HG03442 (cell line): ENCODE measurements at regions not wholly inside any gene's neighbourhood (a gene's known extent, or its start where the extent isn't known, plus 50 kb on each side); places are given as distances from the start of the nearest gene placed in this dataset.
A peak's percentile ranks its signal among the peaks of the same experiment; 100 is the strongest.

Experiments
- ATAC-seq: cut with Tn5 transposase; IDR thresholded peaks from one replicate; pipeline ENCODE4 v1.9.1; 2021; ENCODE audit warnings: mild to moderate bottlenecking, moderate library complexity; ENCODE audit not compliant: unreplicated experiment

DNA sequence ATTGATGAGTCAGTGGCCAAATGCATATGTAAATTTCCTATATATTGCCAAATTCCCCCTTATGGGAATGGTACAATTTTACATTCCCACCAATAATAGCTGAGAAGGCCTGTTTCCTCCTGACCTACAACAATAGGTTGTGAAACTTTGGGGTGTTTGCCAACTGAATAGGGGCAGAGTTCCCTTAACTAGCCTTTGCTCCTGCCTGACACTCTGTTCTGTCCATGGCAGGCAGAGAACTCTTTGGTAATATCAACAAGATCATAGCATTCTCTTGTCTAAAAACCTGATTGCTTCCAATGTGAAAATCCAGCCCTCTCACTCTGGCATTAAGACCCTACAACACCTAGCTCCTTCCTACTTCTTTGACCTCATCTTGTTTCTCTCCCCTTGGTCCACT lies 149.7 kb downstream of the HAPSTR1 start:
- ATAC-seq, result no peak

DNA sequence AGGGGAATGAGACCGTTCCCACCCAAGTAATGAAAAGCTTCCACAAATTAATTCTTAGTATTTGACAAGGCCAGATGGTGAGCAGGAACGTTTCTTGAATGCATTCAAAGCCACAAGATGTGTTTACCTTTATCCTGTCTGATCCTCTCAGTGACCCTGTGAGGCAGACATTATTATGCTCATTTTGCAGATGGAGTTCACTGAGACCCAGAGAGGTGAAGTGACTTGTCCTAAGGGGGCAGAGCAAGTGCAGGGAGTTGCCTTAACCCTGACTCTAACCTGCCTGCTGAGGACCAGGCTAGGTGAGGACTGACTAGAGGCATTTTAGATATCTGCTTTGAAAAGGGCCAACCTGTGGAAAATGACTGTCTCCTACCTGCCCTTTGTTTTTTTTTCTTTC lies 156.7 kb downstream of the HAPSTR1 start:
- no peak for ATAC-seq

DNA sequence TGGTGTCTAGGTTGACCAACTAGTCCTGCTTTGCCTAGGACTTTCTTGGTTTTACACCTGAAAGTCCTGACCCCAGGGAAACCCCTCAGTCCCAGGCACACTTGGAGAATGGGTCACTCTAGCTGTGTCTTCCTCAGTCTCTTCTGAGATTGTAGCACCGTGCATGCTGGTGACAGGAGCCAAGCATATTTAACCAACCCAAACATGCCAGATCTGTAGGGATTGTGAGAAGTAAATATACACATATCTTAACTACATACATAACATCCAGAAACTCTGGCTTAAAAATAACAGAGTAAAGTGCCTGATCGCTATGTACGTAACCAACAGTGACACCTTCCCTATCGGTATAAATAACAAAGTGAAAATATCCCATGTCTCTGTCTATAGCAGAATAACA lies 158.1 kb downstream of the HAPSTR1 start:
- no peak for ATAC-seq

DNA sequence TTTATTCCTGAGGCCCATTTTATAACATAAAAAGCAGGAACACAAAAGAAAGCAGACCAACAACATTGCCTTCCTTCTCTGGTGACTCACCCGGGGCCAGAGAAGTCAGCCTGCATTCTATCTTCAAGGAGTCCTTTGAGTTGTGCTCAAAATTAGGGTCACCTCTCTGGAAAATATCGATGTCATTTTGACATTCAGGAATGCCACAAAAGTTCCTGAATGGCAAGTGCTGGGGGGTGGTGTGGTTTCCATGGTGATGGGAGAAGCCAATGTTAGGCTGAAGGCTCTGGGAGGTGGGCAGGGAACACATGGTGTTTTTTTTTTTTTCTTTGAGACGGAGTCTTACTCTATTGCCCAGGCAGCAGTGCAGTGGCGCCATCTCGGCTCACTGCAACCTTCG lies 159.6 kb downstream of the HAPSTR1 start:
- no peak for ATAC-seq

DNA sequence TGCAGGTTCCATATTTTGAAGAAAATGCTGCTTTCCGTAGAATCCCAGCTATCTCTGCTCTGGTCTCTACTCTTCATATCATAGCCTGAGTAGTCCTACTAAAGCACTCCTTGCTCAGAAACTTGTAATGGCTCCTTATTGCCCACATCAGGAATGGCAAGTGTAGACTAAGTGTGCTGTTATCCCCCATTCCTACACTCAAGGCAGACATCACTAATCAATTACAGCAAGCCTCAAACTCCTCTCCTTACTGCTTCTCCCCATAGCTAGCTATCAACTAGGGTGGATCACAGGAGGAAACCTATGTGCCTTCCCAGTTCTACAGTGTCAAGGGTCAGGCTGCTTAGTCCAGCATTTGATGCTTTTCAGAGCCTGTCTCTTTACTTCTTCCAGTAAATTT lies 163.4 kb downstream of the HAPSTR1 start:
- ATAC-seq, result no peak

DNA sequence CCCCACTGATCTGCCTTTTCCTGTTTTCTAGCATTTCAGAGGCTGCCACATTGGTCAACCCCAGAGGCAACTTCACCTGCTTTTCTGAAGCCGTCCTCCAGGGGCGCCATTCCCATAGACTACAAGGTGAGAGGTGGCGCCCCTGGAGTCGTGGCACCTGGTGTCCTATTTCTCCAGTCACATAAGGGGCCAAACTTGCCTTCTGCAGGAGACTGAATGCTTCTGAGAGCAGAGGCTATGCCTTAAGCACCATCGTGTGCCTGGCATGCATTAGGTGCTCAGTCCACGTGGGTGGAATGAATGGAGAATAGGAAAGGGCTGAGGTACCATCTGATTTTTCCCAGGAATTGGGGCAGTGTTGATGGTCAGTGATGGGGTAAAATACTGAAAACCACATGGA lies 164.8 kb downstream of the HAPSTR1 start:
- peak; percentile 49 for ATAC-seq

DNA sequence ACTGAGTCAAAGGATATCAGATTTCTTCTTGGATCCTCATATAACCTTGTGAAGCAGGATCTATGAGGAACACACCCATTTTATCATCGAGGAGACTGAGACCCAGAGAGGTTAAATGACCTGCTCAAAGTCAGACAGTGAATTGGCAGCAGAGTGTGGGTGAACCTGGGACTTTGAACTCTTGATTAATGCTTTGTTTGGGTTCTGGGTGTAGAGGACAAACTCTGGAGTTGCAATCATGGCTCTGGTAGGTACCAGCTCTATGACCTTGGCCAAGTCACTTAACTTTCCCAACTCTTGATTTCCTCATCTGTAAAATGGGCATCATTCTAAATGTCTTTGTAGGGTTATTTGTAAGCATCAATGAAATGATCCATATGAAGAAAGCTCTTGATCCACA lies 166.4 kb downstream of the HAPSTR1 start:
- no peak for ATAC-seq

DNA sequence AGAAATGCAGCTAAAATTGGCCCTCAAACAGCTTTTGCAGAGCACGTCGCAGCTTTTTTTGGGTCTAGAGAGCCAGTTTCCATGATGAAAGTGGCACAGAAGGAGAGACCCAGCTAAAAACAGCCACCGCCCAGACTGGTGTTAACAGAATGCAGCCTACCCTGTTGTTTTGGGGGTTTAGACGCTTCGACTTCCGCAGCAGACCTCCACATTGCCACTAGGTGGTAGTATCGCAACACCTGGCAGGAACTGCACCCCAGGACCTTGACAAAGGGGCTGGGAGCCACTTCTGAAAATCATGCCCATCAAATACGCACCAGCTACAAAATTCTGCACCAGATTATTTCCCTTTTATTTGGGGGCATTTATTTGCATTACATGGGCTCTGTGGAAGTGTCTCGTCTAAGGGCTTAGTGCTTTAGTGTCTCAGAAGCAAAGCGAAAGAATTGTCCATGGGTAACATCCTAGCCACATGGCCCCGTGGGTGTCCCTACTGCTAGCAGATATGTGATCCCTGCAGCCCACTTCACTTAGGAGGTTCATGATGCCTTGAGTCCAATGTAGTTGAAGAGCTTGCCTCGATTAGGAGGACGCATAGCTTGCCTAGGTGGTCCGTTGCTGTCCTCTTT lies 167.1 kb downstream of the HAPSTR1 start:
- ATAC-seq, result peak; percentile 60

DNA sequence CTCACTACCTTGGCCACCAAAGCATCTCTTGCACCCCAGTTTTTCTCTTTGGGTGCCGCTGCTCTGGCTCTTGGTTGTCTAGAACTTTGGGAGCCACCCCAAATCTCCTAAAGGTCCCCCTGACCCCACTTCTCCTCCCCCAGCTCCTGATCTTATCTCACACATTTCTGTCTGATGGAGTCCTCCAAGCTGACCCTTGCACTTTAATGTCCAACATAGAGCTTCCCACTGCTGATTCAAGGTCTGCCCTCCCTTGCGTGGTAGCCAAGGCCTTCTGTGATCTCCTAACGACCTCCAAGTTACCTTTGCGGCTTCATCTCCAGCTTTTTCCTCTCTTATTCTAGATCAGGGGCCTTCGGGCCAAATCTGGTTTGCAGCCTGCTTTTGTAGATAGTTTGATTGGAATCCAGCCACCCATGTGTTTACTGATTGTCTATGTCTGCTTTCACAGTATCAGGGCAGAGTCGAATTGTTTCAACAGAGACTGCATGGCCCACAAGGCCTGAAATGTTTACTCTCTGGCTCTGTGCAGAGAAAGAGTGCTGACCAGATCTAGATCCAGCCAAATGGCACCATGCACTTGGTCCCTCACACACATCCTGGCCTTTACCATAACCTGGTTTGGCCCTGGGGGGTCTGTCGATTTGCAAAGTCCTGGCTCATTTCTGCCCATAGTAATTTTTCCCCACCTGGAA lies 168.6 kb downstream of the HAPSTR1 start:
- no peak for ATAC-seq

DNA sequence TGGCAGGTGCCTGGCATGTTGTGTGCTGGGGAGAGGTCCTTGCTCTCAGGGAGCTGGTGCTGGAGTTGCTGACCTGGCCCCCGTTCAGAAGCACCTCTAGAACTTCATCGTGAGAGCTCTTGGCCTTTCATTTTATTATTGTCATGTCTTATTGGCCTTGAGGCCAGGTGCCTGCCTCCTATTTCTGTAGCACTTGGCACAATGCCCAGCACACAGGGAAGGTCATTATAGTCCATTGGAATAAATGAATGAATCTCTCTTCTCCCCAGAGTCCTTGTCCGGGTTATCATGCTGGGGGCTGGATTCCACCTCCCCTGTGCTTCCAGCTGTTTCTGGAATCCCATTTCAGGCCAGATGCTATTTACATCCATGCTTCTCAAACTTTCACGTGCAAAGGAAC lies 169.2 kb downstream of the HAPSTR1 start:
- no peak for ATAC-seq

DNA sequence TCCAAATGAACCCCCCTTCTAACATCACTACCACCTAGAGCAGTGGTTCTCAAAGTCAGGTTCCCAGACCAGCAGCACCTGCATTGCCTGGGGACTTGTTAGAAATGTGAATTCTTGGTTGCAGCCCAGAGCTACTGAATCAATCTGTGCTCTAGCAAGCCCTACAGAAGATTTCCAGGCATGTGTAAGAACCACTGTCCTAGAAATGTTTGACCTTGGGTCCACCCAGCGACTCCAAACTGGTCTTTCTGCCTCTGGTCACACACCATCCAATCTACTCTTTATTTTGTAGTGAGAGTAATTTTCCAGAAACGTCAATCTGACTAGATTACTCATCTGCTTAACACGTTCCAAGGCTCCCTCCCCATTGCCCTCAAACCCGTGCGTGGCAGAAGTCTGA lies 169.9 kb downstream of the HAPSTR1 start:
- ATAC-seq, result no peak

DNA sequence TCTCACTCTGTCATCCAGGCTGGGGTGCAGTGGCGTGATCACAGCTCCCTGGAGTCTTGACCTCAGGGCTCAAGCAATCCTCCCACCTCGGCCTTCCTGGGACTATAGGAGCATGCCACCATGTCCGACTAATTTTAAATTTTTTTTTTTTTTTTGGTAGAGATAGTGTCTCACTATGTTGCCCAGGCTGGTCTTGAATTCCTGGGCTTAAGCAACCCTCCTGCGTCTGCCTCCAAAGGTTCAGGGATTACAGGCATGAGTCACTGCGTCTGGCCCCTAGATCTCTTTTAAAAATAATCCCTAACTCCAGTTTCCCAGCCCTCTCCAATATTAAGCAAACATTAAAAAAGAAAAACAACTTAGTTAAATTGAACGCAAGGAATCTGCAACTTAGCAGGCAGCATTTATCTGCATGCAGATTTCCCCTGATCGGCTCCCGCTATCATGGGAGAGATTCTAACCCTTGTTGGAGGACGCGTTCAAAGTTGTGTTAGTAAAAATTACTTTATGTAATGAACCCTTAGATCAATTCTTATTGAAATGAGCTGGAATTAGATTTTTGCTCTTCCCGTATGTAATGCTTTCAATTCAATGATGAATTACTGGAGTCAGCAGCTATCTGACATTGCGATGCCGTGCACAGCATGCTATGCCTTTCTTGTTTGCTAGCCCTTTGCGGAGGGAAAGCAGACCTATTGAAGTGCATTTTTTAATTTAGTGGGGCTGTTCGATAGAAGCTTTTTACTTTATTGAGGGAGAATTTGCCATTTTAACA lies 171.7 kb downstream of the HAPSTR1 start:
- ATAC-seq, result no peak

DNA sequence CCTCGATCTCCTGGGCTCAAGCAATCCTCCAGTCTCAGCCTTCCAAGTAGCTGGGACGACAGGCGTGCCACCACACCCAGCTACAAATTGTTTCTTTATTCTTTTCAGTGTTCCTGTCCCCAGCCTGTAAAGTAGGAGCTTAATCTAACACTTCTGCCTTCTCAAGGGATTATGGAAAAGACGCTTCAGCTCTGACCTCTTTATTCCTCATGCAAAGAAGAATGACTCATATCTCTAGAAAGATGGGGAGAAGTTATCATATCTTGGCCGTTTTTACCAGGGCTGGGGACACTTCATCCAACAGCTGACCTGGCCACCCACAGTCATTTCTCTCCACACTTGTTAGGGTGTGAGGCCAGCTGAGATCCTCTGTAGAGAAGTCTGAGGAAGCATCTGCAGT lies 172.6 kb downstream of the HAPSTR1 start:
- no peak for ATAC-seq

DNA sequence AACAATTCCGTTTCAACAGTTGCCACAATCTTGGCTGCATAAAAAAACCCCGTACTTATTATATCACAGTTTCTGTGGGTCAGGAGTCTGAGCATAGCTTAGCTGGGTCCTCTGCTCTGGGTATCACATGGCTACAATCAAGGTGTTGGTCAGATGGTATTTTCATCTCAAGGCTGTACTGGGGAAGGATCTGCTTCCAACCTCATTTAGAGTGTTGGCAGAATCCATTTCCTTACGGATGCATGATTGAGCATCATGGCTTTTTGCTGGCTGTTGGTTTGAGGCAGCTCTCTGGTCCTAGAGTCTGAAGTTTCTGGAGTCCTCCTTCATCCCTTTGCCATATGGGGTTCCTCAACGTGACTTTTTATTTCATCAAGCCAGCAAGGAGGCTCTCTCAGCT lies 177.0 kb downstream of the HAPSTR1 start:
- ATAC-seq, result no peak

DNA sequence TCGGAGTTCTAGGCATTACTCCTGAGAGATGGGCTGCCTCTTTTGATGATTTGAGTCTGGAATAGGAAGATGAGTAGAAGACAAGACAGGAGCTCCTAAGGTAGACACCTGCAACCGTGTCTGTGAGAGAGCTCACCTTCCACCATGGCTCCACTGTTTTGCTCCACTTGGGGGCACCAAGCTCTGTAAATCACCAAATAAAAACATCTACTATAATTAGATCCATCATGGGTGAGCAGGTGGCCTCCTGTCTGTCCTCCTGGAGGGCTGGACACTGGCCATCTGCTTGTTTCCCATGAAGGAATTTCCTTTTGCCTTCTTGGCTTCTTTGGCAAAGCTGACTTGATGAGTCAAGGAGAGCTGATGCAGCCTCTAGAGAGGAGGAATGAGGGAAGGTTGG lies 179.0 kb downstream of the HAPSTR1 start:
- no peak for ATAC-seq

DNA sequence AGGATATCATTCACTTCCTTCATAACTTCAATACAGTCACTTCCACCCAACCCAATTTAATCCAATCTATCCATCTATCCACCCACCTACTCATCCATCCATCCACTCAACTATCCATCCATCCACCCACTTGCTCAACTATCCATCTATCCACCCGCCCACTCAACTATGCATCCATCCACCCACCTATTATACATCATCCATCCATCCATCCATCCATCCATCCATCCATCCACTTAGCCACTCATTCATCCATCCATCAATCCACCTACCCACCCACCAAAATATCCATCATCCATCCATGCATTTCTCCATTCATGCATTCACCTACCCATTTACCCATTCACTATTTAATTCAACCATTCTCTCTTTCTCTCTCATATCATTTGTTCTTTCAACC lies 179.5 kb downstream of the HAPSTR1 start:
- ATAC-seq, result no peak

DNA sequence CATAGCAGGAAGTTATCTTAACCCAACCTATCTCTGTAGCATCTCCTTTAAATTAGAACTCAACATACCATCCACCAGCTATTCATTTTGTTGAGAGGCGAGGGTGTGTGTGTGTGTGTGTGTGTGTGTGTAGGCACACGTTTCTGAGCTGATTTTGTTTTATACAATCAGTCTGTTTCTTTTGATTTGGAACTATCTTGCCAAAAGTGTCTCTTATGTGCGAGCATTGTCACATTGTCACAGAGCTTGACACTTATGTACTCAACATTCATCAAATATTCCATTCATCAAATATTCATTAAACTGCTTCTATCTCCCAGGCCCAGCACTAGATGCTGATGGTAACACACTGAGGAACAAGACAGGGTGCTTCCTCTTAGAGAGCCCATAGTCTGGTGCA lies 180.4 kb downstream of the HAPSTR1 start:
- no peak for ATAC-seq

DNA sequence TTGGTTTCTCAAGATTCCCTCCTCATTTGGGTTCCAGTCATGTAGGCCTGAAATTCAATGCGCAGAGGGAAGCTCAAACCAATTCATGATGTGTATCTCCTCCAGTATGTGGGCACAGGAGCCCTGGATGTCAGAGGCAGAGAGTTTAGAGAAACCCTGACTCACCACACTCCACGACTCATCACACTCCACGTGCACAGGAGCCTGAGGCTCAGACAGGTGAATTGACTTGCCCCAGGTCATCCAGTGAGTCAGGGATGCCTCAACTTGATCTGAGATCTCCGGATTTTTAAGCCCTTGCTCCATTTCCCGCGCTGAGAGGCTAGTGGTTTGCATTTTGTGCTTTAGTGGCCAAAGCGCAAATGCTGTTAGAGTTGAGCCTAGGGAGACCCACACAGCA lies 183.9 kb downstream of the HAPSTR1 start:
- no peak for ATAC-seq

DNA sequence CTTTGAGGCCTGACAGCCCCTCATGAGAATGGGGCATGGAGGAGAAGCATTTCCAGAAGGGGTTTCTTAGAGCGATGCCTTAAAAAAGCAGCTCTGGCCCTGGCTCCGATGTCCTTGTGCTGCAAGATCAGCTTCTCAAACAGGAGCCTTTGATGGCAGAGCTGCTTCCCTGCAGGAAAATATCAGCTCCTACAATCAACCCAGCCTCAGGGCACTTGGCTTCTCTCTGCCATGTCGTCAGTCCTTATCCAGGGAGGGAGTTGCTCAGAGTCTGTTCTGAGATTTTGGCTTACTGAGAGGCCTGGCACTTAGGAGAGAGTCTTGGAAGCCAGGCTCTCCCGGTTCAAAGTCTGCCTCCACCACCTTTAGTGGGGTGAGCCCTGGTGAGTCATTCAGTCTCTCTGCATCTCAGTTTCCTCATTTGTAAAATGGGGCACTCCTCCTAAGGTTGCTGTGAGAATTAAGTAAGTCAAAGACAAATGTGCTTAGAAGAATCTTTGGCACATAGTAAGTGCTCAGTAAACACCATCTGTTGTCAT lies 184.4 kb downstream of the HAPSTR1 start:
- ATAC-seq, result no peak

DNA sequence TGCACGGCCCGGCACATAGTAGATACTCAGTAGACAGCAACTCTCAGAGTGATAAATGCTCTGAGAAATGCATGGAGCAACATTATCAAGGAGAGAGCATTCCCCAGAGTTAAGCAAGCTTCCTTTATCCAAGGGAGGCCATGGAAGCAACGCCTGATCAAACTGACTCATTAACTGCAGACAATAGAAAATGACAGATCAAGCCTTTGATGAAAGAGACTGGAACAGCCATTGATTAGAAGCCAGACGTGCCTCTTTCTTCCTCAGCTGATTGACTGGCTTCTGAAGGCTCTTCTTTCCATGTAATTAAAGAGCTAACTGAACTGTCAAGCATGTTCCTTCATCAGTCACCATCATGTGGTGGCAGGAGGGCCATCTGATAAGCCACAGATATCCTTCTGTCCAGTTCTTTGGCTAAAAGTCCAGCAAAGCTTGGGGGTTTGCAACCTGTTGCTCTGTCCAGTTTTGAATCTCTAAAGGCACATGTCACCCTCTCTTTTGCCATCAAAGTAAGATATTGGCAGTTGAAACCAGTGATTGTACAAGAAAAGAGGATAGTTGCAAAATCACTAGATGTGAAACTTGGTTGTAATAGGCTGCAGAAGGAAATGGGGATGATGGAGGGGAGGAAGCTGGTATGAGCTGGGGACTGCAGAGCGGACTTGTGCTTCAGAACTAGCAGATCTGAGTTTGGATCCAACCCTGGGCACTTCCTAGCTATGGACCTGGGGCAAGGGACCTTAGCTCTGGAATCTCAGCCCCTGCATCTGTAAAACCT lies 188.0 kb downstream of the HAPSTR1 start:
- no peak for ATAC-seq

DNA sequence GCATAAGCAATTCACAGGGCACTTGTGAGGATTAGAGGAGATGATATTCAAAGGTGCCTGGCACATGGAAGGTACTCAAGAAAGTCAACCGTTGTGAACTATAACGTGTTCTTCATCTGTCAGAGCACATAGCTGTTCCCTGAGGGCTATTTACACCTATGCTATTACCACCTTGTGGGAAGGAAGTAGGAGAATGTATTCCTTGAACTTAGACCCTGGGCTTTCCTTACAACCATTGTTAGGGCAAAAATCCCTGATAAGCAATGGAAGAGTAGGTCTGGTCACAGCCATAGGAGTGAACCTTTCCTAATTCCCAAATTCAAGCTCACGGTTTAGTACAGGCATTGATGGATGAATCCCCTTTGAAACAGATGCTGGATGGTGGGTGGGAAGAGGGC lies 188.6 kb downstream of the HAPSTR1 start:
- no peak for ATAC-seq
